Ovary (tissue), 3 donors: ENCODE measurements at regions not wholly inside any gene's neighbourhood (a gene's known extent, or its start where the extent isn't known, plus 50 kb on each side); places are given as distances from the start of the nearest gene placed in this dataset.

ENCODE experiments used
- POLR2A ChIP-seq: fragments of 450-650 bp; IDR thresholded peaks from one replicate; pipeline ENCODE4 v1.6.1; 2017; ENCODE audit warnings: antibody characterized with exemption, mild to moderate bottlenecking, moderate library complexity
- TF ChIP-seq, protein P1 (sequence below), 3 donors: fragments of 450-650 bp in 2 of 3; fragments of 200-600 bp in 1 of 3; IDR thresholded peaks; one replicate each; pipeline versions ENCODE4 v1.5.1 to v1.8.0; 2016 to 2022; ENCODE audit warnings: antibody characterized with exemption in 3 of 3, mild to moderate bottlenecking in 1 of 3
- donor health status: DM: no; HTN: no; CAD: no.

DNA sequence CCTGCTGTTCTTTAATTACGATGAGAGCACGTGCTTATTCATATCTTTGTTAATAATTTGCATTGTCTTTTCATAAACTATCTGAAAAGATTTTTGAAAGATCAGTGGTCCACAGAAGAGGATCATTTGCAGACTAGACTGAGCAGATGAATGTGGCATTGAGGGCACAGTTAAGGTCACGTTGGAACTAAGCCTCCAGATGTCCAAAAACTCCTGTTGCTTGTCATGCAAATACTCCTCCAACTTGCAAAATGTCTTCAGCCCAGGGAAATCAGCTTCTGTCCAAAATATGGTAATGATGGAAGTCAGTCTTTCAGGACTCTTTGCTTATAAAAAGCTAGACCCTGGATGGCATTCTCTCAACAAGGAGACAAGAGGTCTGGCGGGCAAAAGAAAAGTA lies 201.6 kb upstream of the TMEM260 start:
- TF ChIP-seq, protein P1, sequence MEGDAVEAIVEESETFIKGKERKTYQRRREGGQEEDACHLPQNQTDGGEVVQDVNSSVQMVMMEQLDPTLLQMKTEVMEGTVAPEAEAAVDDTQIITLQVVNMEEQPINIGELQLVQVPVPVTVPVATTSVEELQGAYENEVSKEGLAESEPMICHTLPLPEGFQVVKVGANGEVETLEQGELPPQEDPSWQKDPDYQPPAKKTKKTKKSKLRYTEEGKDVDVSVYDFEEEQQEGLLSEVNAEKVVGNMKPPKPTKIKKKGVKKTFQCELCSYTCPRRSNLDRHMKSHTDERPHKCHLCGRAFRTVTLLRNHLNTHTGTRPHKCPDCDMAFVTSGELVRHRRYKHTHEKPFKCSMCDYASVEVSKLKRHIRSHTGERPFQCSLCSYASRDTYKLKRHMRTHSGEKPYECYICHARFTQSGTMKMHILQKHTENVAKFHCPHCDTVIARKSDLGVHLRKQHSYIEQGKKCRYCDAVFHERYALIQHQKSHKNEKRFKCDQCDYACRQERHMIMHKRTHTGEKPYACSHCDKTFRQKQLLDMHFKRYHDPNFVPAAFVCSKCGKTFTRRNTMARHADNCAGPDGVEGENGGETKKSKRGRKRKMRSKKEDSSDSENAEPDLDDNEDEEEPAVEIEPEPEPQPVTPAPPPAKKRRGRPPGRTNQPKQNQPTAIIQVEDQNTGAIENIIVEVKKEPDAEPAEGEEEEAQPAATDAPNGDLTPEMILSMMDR (IDR thresholded peaks at IDR 0.05) = no peak
- no peak for TF ChIP-seq POLR2A
